GM18867 (cell line): ENCODE measurements at regions not wholly inside any gene's neighbourhood (a gene's known extent, or its start where the extent isn't known, plus 50 kb on each side); places are given as distances from the start of the nearest gene placed in this dataset.

Source experiments
- ATAC-seq: cut with Tn5 transposase; IDR thresholded peaks from one replicate; pipeline ENCODE4 v1.9.1; 2021; ENCODE audit warnings: mild to moderate bottlenecking, moderate library complexity; ENCODE audit not compliant: unreplicated experiment

GRCh38 chr6:12504325-12504966 is 212.1 kb upstream of the PHACTR1 start:
- peak; percentile 86 for ATAC-seq

GRCh38 chr6:12505486-12505885 is 211.1 kb upstream of the PHACTR1 start:
- no peak for ATAC-seq

- no peak for ATAC-seq
Observed at GRCh38 chr6:12506159-12506558, 210.4 kb upstream of the PHACTR1 start.

- ATAC-seq, result no peak
Observed at GRCh38 chr6:12507636-12508035, 208.9 kb upstream of the PHACTR1 start.

- no peak for ATAC-seq
Observed at GRCh38 chr6:12508553-12508952, 208.0 kb upstream of the PHACTR1 start.

- no peak for ATAC-seq
Observed at GRCh38 chr6:12509060-12509459, 207.5 kb upstream of the PHACTR1 start.

GRCh38 chr6:12516070-12516469 is 200.5 kb upstream of the PHACTR1 start:
- ATAC-seq, result no peak

- ATAC-seq, result no peak
Observed at GRCh38 chr6:12522347-12522746, 194.2 kb upstream of the PHACTR1 start.

- ATAC-seq, result no peak
Observed at GRCh38 chr6:12523726-12524125, 192.8 kb upstream of the PHACTR1 start.

GRCh38 chr6:12525276-12525675 is 191.3 kb upstream of the PHACTR1 start:
- no peak for ATAC-seq

GRCh38 chr6:12527339-12527738 is 189.2 kb upstream of the PHACTR1 start:
- no peak for ATAC-seq

- ATAC-seq, result no peak
Observed at GRCh38 chr6:12528136-12528535, 188.4 kb upstream of the PHACTR1 start.

GRCh38 chr6:12528581-12529363 is 187.8 kb upstream of the PHACTR1 start:
- ATAC-seq, result no peak

- no peak for ATAC-seq
Observed at GRCh38 chr6:12529364-12530019, 187.1 kb upstream of the PHACTR1 start.

- no peak for ATAC-seq
Observed at GRCh38 chr6:12530345-12530744, 186.2 kb upstream of the PHACTR1 start.

GRCh38 chr6:12533586-12533985 is 183.0 kb upstream of the PHACTR1 start:
- ATAC-seq, result no peak

GRCh38 chr6:12534069-12534853 is 182.3 kb upstream of the PHACTR1 start:
- ATAC-seq, result no peak

- ATAC-seq, result no peak
Observed at GRCh38 chr6:12535586-12536314, 180.8 kb upstream of the PHACTR1 start.

- no peak for ATAC-seq
Observed at GRCh38 chr6:12536416-12536815, 180.2 kb upstream of the PHACTR1 start.

- no peak for ATAC-seq
Observed at GRCh38 chr6:12537389-12537788, 179.2 kb upstream of the PHACTR1 start.
